ENCODE measurements at regions not wholly inside any gene's neighbourhood (a gene's known extent, or its start where the extent isn't known, plus 50 kb on each side); places are given as distances from the start of the nearest gene placed in this dataset.
"Not testable (repeated sequence)": the region's sequence is repeated elsewhere in the genome, so short reads cannot be mapped to it uniquely, and the experiment has no call there.

- no peak for DNase-seq (ENCODE audit: low read depth in 2 of 2)
Measured at GRCh38 chr3:74978684-74979083, 364.2 kb upstream of the CNTN3 start.

DNA sequence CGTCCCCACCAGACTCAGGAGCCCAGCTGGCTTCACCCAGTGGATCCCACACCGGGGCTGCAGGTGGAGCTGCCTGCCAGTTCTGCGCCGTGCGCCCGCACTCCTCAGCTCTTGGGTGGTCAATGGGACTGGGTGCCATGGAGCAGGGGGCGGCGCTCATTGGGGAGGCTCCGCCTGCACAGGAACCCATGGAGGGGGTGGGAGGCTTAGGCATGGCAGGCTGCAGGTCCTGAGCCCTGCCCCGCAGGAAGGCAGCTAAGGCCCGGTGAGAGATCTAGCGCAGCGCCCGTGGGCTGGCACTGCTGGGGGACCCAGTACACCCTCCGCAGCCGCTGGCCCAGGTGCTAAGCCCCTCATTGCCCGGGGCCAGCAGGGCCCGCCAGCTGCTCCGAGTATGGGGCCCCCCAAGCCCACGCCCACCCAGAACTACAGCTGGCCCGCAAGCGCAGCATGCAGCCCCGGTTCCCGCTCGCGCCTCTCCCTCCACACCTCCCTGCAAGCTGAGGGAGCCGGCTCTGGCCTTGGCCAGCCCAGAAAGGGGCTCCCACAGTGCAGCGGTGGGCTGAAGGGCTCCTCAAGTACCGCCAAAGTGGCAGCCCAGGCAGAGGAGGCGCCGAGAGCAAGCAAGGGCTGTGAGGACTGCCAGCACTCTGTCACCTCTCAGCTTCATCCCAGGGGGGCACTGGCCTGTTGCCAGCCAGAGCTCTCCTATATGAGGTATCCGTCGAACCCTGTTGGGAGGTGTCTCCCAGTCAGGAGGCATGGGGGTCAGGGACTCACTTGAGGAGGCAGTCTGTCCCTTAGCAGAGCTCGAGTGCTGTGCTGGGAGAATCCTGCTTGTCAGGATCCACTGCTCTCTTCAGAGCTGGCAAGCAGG, 370.8 kb upstream of the CNTN3 start:
- not testable (repeated sequence) for DNase-seq (ENCODE audit: low read depth in 2 of 2)

GRCh38 chr3:74988095-74988494, 373.6 kb upstream of the CNTN3 start:
- DNase-seq (ENCODE audit: low read depth in 2 of 2) = no peak

GRCh38 chr3:74992898-74993297, 378.4 kb upstream of the CNTN3 start:
- DNase-seq (ENCODE audit: low read depth in 2 of 2) = no peak

- no peak for DNase-seq (ENCODE audit: low read depth in 2 of 2)
Measured at GRCh38 chr3:75001330-75001729, 386.9 kb upstream of the CNTN3 start.

GRCh38 chr3:75012791-75013331, 398.4 kb upstream of the CNTN3 start:
- DNase-seq (ENCODE audit: low read depth in 2 of 2) = no peak

DNA sequence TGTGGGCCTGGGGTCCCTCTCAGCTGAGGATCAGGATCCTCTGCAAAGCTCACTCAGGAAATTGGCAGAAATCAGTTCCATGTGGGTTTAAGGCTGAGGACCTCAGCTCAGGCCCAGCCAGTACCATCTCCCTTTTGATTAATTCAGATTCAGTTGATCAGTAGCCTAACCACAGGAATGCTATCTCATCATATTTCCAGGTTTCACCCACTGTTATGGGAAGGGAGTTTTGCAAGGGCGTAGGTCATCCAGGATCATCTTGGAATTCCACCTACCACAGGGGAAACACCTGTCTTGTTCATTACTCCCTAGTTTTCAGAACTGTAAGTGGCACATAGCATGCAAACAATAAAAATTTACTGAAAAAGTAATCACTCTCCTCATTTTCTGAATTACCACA, 399.5 kb upstream of the CNTN3 start:
- no peak for DNase-seq (ENCODE audit: low read depth in 2 of 2)

GRCh38 chr3:75015280-75015679, 400.8 kb upstream of the CNTN3 start:
- DNase-seq (ENCODE audit: low read depth in 2 of 2) = no peak

DNA sequence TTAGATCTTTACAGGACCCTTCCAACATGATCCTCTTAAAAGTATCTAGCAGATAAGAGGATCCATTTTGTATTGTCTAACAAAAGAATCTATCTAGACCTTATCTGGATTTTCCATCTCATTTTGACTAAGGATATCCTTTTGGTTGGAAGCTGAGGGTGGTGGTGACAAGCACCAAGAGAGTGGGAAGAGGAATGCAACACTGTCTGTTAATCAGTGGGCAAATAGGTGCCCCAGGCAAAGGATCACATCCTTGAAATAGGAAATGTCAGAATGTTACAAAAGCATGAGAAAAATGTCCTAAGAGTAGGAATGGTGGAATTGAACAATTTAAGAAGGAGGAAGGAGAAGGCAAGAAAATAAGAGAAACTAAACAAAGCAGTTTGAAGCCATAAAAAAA, 420.7 kb upstream of the CNTN3 start:
- DNase-seq (ENCODE audit: low read depth in 2 of 2) = no peak

GRCh38 chr3:75042941-75043340, 428.5 kb upstream of the CNTN3 start:
- DNase-seq (ENCODE audit: low read depth in 2 of 2) = no peak

DNA sequence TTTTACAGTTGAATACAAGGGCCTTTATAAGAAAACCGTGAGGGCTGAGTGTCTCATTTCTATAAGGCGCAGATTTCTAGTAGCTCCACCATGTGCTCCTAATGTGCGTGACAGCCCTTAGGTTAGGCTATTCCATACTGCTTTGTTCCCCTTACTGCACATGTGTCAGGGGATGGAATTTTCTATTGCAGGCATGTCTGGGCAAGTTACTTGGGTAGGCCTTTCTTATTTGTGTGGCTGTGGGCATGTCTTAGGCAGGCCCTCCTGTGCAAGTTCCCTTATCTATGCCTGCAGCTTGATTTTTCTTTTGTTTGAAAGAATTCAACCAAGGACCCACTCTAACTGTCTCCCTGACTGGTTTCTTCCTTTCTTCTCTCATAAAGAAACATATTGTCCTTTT, 434.2 kb upstream of the CNTN3 start:
- DNase-seq (ENCODE audit: low read depth in 2 of 2) = no peak

- no peak for DNase-seq (ENCODE audit: low read depth in 2 of 2)
Measured at GRCh38 chr3:75049533-75049932, 435.1 kb upstream of the CNTN3 start.

- DNase-seq (ENCODE audit: low read depth in 2 of 2) = no peak
Measured at GRCh38 chr3:75059120-75059519, 444.7 kb upstream of the CNTN3 start.

- no peak for DNase-seq (ENCODE audit: low read depth in 2 of 2)
Measured at GRCh38 chr3:75061806-75062205, 447.3 kb upstream of the CNTN3 start.

GRCh38 chr3:75075158-75075557, 460.7 kb upstream of the CNTN3 start:
- DNase-seq (ENCODE audit: low read depth in 2 of 2) = no peak

- no peak for DNase-seq (ENCODE audit: low read depth in 2 of 2)
Measured at GRCh38 chr3:75076481-75076880, 462.0 kb upstream of the CNTN3 start.

DNA sequence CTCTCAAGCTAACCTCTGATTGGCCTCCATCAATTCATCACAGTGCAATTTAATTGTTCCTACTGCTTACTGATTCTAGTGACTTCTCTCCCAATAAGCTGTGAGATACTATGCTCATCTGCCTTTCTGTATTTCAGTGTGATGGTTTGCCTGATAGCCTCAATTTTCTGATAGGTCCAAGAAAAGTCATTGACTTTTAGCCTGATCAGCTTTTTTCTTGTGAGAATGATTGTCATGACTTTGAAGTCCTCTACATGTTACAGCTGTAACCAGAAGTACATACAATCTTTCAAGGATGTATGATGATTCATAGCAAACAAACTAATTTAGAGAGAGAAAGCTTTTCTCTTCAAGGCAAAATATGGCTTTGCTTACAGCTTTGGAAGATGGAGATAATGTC, 463.8 kb upstream of the CNTN3 start:
- no peak for DNase-seq (ENCODE audit: low read depth in 2 of 2)

GRCh38 chr3:75082845-75083244, 468.4 kb upstream of the CNTN3 start:
- DNase-seq (ENCODE audit: low read depth in 2 of 2) = no peak

DNA sequence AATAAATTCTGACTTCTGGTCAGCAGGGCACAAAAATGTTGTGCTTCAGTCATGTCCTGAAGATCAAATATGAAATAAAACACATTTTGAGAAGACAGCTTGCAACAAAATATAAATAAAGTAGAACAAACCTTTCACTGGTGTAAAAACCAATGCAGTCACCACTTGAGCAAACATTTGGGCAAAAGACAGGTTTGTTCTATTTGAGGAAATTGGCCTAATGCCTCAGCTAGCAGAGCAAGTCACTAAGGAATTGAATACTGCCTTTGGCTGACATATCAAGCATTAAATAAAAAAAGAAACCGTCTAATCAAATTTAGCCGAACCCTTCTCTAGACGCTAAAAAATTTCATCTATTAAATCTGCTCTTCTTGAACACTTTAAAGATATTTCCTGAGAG, 475.4 kb upstream of the CNTN3 start:
- DNase-seq (ENCODE audit: low read depth in 2 of 2) = no peak

DNA sequence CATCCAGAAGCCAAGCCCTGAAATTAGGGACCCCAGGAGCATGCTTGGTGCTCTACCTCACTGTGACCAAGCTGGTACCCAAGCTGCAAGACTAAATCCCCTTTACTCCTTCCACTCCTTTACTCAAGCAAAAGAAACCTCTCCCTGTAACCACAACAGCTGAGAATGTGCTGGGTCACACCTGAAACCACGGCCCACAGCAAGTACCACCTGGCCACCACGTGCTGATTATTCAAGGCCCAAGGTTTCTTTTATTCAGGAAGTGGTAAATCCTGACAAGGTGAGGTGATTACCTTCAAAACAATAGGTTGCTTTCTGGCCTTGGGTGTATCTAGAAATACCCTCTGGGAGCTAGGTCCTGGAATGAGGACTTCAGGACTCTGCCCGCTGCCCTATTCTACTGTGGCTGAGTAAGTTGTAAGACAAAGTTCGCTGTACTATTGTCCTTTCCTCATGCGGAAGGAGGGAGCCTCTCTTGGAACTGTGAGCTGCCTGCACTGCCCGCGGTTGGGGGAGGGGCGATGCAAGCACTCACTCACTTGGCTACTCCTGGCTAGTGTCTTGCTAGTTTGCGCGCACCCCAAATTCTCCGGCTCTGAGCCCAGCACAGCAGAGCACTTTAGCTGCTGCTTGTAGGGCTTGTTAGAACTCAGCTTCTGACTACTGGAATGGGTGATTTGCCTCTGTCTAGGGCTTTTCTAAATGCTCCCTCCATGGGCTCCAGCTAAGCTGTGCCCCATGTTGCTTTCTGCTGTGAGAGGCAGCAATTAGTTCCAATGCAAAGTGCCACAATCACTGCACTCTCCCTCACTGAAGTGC, 487.1 kb upstream of the CNTN3 start:
- no peak for DNase-seq (ENCODE audit: low read depth in 2 of 2)

- DNase-seq (ENCODE audit: low read depth in 2 of 2) = no peak
Measured at GRCh38 chr3:75110741-75111140, 496.3 kb upstream of the CNTN3 start.

- DNase-seq (ENCODE audit: low read depth in 2 of 2) = no peak
Measured at GRCh38 chr3:75115695-75116094, 501.2 kb upstream of the CNTN3 start.

GRCh38 chr3:75118779-75119178, 504.3 kb upstream of the CNTN3 start:
- no peak for DNase-seq (ENCODE audit: low read depth in 2 of 2)
